ENCODE measurements at regions not wholly inside any gene's neighbourhood (a gene's known extent, or its start where the extent isn't known, plus 50 kb on each side); places are given as distances from the start of the nearest gene placed in this dataset.

DNA sequence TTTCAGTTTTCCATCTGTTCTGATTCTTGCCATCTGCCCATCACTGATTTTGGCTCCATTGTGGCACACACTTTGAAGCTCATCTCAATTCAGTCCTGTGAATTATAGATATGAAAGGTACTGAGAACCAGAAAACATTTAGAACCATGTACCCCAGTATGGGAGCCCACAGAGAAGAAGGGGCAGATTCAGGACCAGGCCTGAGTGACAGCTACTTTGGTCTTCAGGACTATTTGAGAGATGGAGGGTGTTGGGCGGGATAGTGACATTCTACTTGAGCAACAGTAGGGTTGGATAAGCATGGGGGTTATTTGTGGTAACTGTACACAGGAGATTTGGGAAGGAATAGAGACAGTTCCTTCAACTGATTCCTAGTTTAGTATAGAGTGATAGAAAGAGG, 259.2 kb upstream of the MANEA start:
- Histone ChIP-seq H2AFZ (ENCODE audit: low read depth, low read length, poor library complexity, severe bottlenecking) (no peak overlapping the region), H3K4me2 (ENCODE audit: low read length) (no peak overlapping the region), H3K4me1 (ENCODE audit: control insufficient read depth in 1 of 2, insufficient read depth in 2 of 2, low read length in 2 of 2) (no peaks in the 10 kb centered on the region), H3K9me3 (ENCODE audit: control insufficient read depth in 1 of 2, insufficient read depth in 1 of 2, low read depth in 1 of 2, low read length in 2 of 2) (no peaks in the 10 kb centered on the region; a peak in 1 of 4 replicates), H4K20me1 (ENCODE audit: insufficient read depth) (no peaks in the 10 kb centered on the region), H3K9ac (ENCODE audit: low read length) (no peak overlapping the region), H3K4me3 (replicated peaks in 1 of 2; ENCODE audit: low read depth in 1 of 2, low read length in 2 of 2) (no peak overlapping the region), H3K27ac (ENCODE audit: low read depth, low read length) (no peak overlapping the region), H3K9me2 (ENCODE audit: insufficient read depth) (no peaks in the 10 kb centered on the region), H3K27me3 (ENCODE audit: insufficient read depth, low read length) (no peaks in the 10 kb centered on the region), H3K79me2 (ENCODE audit: insufficient read depth, low read length) (no peaks in the 10 kb centered on the region), H3K36me3 (ENCODE audit: control insufficient read depth in 1 of 2, insufficient read depth in 2 of 2, low read length in 2 of 2) (no peaks in the 10 kb centered on the region)
- BruUV-seq (replicated peaks): no TSS peak
- TF ChIP-seq ZFX (IDR thresholded peaks at IDR 0.05): no peak
- TF ChIP-seq CBX3 (IDR thresholded peaks at IDR 0.05; ENCODE audit: low read depth): no peak
- TF ChIP-seq YY1 (IDR thresholded peaks at IDR 0.05; ENCODE audit: extremely low read depth, insufficient replicate concordance, low read depth, low read length): no peak
- TF ChIP-seq EGR1 (IDR thresholded peaks at IDR 0.05; ENCODE audit: low read depth): no peak
- no peak for TF ChIP-seq RAD21 (IDR thresholded peaks at IDR 0.05; ENCODE audit: low read depth)
- TF ChIP-seq ZNF274 (IDR thresholded peaks at IDR 0.05; ENCODE audit: low read depth, low read length): no peak
- TF ChIP-seq, protein P1, sequence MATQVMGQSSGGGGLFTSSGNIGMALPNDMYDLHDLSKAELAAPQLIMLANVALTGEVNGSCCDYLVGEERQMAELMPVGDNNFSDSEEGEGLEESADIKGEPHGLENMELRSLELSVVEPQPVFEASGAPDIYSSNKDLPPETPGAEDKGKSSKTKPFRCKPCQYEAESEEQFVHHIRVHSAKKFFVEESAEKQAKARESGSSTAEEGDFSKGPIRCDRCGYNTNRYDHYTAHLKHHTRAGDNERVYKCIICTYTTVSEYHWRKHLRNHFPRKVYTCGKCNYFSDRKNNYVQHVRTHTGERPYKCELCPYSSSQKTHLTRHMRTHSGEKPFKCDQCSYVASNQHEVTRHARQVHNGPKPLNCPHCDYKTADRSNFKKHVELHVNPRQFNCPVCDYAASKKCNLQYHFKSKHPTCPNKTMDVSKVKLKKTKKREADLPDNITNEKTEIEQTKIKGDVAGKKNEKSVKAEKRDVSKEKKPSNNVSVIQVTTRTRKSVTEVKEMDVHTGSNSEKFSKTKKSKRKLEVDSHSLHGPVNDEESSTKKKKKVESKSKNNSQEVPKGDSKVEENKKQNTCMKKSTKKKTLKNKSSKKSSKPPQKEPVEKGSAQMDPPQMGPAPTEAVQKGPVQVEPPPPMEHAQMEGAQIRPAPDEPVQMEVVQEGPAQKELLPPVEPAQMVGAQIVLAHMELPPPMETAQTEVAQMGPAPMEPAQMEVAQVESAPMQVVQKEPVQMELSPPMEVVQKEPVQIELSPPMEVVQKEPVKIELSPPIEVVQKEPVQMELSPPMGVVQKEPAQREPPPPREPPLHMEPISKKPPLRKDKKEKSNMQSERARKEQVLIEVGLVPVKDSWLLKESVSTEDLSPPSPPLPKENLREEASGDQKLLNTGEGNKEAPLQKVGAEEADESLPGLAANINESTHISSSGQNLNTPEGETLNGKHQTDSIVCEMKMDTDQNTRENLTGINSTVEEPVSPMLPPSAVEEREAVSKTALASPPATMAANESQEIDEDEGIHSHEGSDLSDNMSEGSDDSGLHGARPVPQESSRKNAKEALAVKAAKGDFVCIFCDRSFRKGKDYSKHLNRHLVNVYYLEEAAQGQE (IDR thresholded peaks at IDR 0.05; ENCODE audit: low read depth): no peak
- TF ChIP-seq ELF1 (IDR thresholded peaks at IDR 0.05; ENCODE audit: borderline replicate concordance, low read depth): no peak
- TF ChIP-seq SIN3A (IDR thresholded peaks at IDR 0.05; ENCODE audit: low read depth): no peak
- TF ChIP-seq JUND (IDR thresholded peaks at IDR 0.05): no peak
- no peak for TF ChIP-seq SP1 (IDR thresholded peaks at IDR 0.05; ENCODE audit: low read depth)
- no peak for TF ChIP-seq EZH2phosphoT487 (IDR thresholded peaks at IDR 0.05; ENCODE audit: borderline replicate concordance)
- TF ChIP-seq TCF7L2 (IDR thresholded peaks at IDR 0.05; ENCODE audit: borderline replicate concordance, extremely low read depth, insufficient read depth, insufficient read length): no peak
- no peak for TF ChIP-seq POLR2AphosphoS5 (IDR thresholded peaks at IDR 0.05; ENCODE audit: low read depth, low read length)
- TF ChIP-seq POLR2A (IDR thresholded peaks at IDR 0.05; ENCODE audit: borderline replicate concordance, extremely low read depth, insufficient read depth, insufficient read length): no peak
- no peak for TF ChIP-seq FOSL1 (IDR thresholded peaks at IDR 0.05; ENCODE audit: low read depth)
- no peak for TF ChIP-seq CTCF (IDR thresholded peaks at IDR 0.05 in 2 of 3, conservative IDR thresholded peaks at IDR 0.05 in 1 of 3; ENCODE audit: borderline replicate concordance in 1 of 3, insufficient read depth in 1 of 3, low read depth in 2 of 3, low read length in 2 of 3)
- TF ChIP-seq ATF3 (IDR thresholded peaks at IDR 0.05): no peak
- intact Hi-C loops (cut with micrococcal nuclease): no loop called here
- RAD21 ChIA-PET (ENCODE audit: low non-redundant PET in 1 of 2, low total read pairs in 2 of 2, uncharacterized antibody in 2 of 2, unreplicated experiment in 2 of 2): no interaction called here
- POLR2A ChIA-PET: no interaction called here
- DNase-seq (ENCODE audit: low read depth, low spot score) (no peak), ATAC-seq (no peak)
- CTCF ChIA-PET: no interaction called here
